ENCODE measurements at regions not wholly inside any gene's neighbourhood (a gene's known extent, or its start where the extent isn't known, plus 50 kb on each side); places are given as distances from the start of the nearest gene placed in this dataset.

- no peak for TF ChIP-seq EP300 (IDR thresholded peaks at IDR 0.05; ENCODE audit: low read depth)
- TF ChIP-seq CTCF (IDR thresholded peaks at IDR 0.05): no peak
- TF ChIP-seq POLR2A (IDR thresholded peaks at IDR 0.05): no peak
Measured at GRCh38 chr2:10235909-10236550, 66.7 kb upstream of the HPCAL1 start.
